ENCODE measurements at regions not wholly inside any gene's neighbourhood (a gene's known extent, or its start where the extent isn't known, plus 50 kb on each side); places are given as distances from the start of the nearest gene placed in this dataset.
A peak's percentile ranks its signal among the peaks of the same experiment; 100 is the strongest.

GRCh38 chr15:95254263-95254662 is 1022.9 kb downstream of the MCTP2 start:
- Histone ChIP-seq H3K36me3 (no peaks in the 10 kb centered on the region), H3K27me3 (no peaks in the 10 kb centered on the region), H3K9me3 (no peaks in the 10 kb centered on the region), H3K4me3 (no peak overlapping the region), H3K4me1 (no peaks in the 10 kb centered on the region), H3K27ac (no peak overlapping the region)
- intact Hi-C loops (cut with DNase I; ENCODE audit: low total_unique reads), result loop anchor here (5.0 kb wide), 1 partner anchor 997 kb away; no protein-coding TSS in a partner anchor
- no peak for TF ChIP-seq CTCF (IDR thresholded peaks at IDR 0.05)
- TF ChIP-seq POLR2A (IDR thresholded peaks at IDR 0.05), result no peak
- TF ChIP-seq POLR2AphosphoS5 (IDR thresholded peaks at IDR 0.05), result no peak
- no peak for DNase-seq (ENCODE audit: low spot score in 2 of 2)

- no peaks in the 10 kb centered on the region for H3K27me3 ChIP-seq
- peak in 1 of 2 donors; percentile 41 for DNase-seq (ENCODE audit: low spot score in 2 of 2)
- H3K4me1 ChIP-seq, result no peaks in the 10 kb centered on the region
- no peaks in the 10 kb centered on the region for H3K9me3 ChIP-seq
- H3K4me3 ChIP-seq, result peak overlapping the region in 1 of 3 donors; percentile 3
- no peaks in the 10 kb centered on the region for H3K36me3 ChIP-seq
- no peak for TF ChIP-seq POLR2A (IDR thresholded peaks at IDR 0.05)
- peak; percentile 69 to 72 (median 69) for TF ChIP-seq CTCF (IDR thresholded peaks at IDR 0.05)
- peak in 1 of 3 donors; percentile 35 for TF ChIP-seq POLR2AphosphoS5 (IDR thresholded peaks at IDR 0.05)
- peak overlapping the region in 1 of 2 donors; percentile 55 for H3K27ac ChIP-seq
- intact Hi-C loops (cut with DNase I; ENCODE audit: low total_unique reads), result no loop called here
Observed at GRCh38 chr15:95259513-95259912, 1028.2 kb downstream of the MCTP2 start.

GRCh38 chr15:95259965-95260364 is 1028.6 kb downstream of the MCTP2 start:
- no peak for DNase-seq (ENCODE audit: low spot score in 2 of 2)
- H3K9me3 ChIP-seq, result no peaks in the 10 kb centered on the region
- TF ChIP-seq POLR2AphosphoS5 (IDR thresholded peaks at IDR 0.05) (no peak), POLR2A (IDR thresholded peaks at IDR 0.05) (no peak), CTCF (IDR thresholded peaks at IDR 0.05) (no peak)
- intact Hi-C loops (cut with DNase I; ENCODE audit: low total_unique reads), result no loop called here
- no peaks in the 10 kb centered on the region for H3K27me3 ChIP-seq
- no peaks in the 10 kb centered on the region for H3K4me1 ChIP-seq
- no peaks in the 10 kb centered on the region for H3K36me3 ChIP-seq
- no peak overlapping the region for H3K4me3 ChIP-seq
- peak overlapping the region in 1 of 2 donors; percentile 55 for H3K27ac ChIP-seq

- TF ChIP-seq POLR2A (IDR thresholded peaks at IDR 0.05) (no peak), POLR2AphosphoS5 (IDR thresholded peaks at IDR 0.05) (no peak), CTCF (IDR thresholded peaks at IDR 0.05) (no peak)
- H3K27ac ChIP-seq, result no peak overlapping the region
- intact Hi-C loops (cut with DNase I; ENCODE audit: low total_unique reads), result no loop called here
Observed at GRCh38 chr15:95260856-95261255, 1029.5 kb downstream of the MCTP2 start.

GRCh38 chr15:95261546-95261945 is 1030.2 kb downstream of the MCTP2 start:
- Histone ChIP-seq H3K4me1 (no peaks in the 10 kb centered on the region), H3K36me3 (no peaks in the 10 kb centered on the region), H3K9me3 (no peaks in the 10 kb centered on the region), H3K27ac (peak overlapping the region in 1 of 2 donors; percentile 64), H3K4me3 (no peak overlapping the region), H3K27me3 (no peaks in the 10 kb centered on the region)
- intact Hi-C loops (cut with DNase I; ENCODE audit: low total_unique reads), result no loop called here
- DNase-seq (ENCODE audit: low spot score in 2 of 2), result no peak
- TF ChIP-seq POLR2AphosphoS5 (IDR thresholded peaks at IDR 0.05) (no peak), POLR2A (IDR thresholded peaks at IDR 0.05) (no peak), CTCF (IDR thresholded peaks at IDR 0.05) (no peak)

More at GRCh38 chr15:95260856-95261255, 1029.5 kb downstream of the MCTP2 start:
- Histone ChIP-seq H3K4me3 (no peak overlapping the region), H3K27me3 (no peaks in the 10 kb centered on the region), H3K9me3 (no peaks in the 10 kb centered on the region), H3K4me1 (no peaks in the 10 kb centered on the region), H3K36me3 (no peaks in the 10 kb centered on the region)
- DNase-seq (ENCODE audit: low spot score in 2 of 2), result no peak
